CD8-positive, alpha-beta memory T cell (primary cell): ENCODE measurements at regions not wholly inside any gene's neighbourhood (a gene's known extent, or its start where the extent isn't known, plus 50 kb on each side); places are given as distances from the start of the nearest gene placed in this dataset.

Source experiments
- CTCF ChIA-PET: fragments of 350-600 bp; sonication (Branson Sonifier 250); formaldehyde crosslinking; loops from one replicate; lab custom pipeline; 2021; ENCODE audit warnings: antibody characterized with exemption; lab: Charles Lee
- POLR2A ChIA-PET: fragments of 350-600 bp; sonication (Branson Sonifier 250); formaldehyde crosslinking; loops from one replicate; lab custom pipeline; 2021; ENCODE audit warnings: antibody characterized with exemption; lab: Charles Lee
- DNase-seq, 5 donors: peaks; one replicate each; pipeline versions ENCODE4 v3.0.0 to v3.0.0-alpha.2; 2020 to 2022; ENCODE audit warnings: mixed read lengths in 1 of 5
- H3K27ac ChIP-seq: one replicate; pipeline ENCODE4 v1.7.0; 2013; ENCODE audit warnings: low read depth, mild to moderate bottlenecking, low read length, moderate library complexity
- H3K27me3 ChIP-seq: 2 replicates; pipeline ENCODE4 v1.7.0; 2013; ENCODE audit warnings: low read length, mild to moderate bottlenecking; ENCODE audit not compliant: insufficient read depth, poor library complexity, severe bottlenecking
- H3K36me3 ChIP-seq: 2 replicates; pipeline ENCODE4 v1.7.0; 2013; ENCODE audit warnings: mild to moderate bottlenecking, low read length, moderate library complexity; ENCODE audit not compliant: insufficient read depth
- H3K4me1 ChIP-seq: 2 replicates; pipeline ENCODE4 v1.7.0; 2013; ENCODE audit warnings: mild to moderate bottlenecking, low read length, moderate library complexity; ENCODE audit not compliant: insufficient read depth
- H3K4me3 ChIP-seq: 2 replicates; pipeline ENCODE4 v1.7.0; 2013; ENCODE audit warnings: mild to moderate bottlenecking, low read length
- H3K9me3 ChIP-seq: 2 replicates; pipeline ENCODE4 v1.7.0; 2013; ENCODE audit warnings: mild to moderate bottlenecking, low read length
- H3K27ac Mint-ChIP-seq, 8 donors: one replicate each; pipeline ENCODE4 v1.8.0; 2020 to 2021; ENCODE audit warnings: mixed read lengths in 8 of 8, mild to moderate bottlenecking in 6 of 8, inconsistent platforms in 3 of 8, moderate library complexity in 3 of 8
- H3K27me3 Mint-ChIP-seq, 2 donors: one replicate each; pipeline ENCODE4 v1.8.0; 2020 to 2021; ENCODE audit warnings: mixed read lengths in 2 of 2, mild to moderate bottlenecking in 1 of 2, moderate library complexity in 1 of 2
- H3K36me3 Mint-ChIP-seq, 3 donors: one replicate each; pipeline ENCODE4 v1.8.0; 2020 to 2021; ENCODE audit warnings: mixed read lengths in 3 of 3, inconsistent platforms in 1 of 3, mild to moderate bottlenecking in 1 of 3
- H3K4me1 Mint-ChIP-seq, 3 donors: one replicate each; pipeline ENCODE4 v1.8.0; 2020 to 2021; ENCODE audit warnings: mixed read lengths in 3 of 3, inconsistent platforms in 1 of 3, mild to moderate bottlenecking in 1 of 3
- H3K4me3 Mint-ChIP-seq, 7 donors: one replicate each; pipeline ENCODE4 v1.8.0; 2020 to 2021; ENCODE audit warnings: mixed read lengths in 7 of 7, mild to moderate bottlenecking in 6 of 7, moderate library complexity in 4 of 7, inconsistent platforms in 2 of 7
- H3K9me3 Mint-ChIP-seq, 5 donors: one replicate each; pipeline ENCODE4 v1.8.0; 2020 to 2022; ENCODE audit warnings: mixed read lengths in 5 of 5, mild to moderate bottlenecking in 3 of 5, moderate library complexity in 2 of 5, inconsistent platforms in 1 of 5

DNA sequence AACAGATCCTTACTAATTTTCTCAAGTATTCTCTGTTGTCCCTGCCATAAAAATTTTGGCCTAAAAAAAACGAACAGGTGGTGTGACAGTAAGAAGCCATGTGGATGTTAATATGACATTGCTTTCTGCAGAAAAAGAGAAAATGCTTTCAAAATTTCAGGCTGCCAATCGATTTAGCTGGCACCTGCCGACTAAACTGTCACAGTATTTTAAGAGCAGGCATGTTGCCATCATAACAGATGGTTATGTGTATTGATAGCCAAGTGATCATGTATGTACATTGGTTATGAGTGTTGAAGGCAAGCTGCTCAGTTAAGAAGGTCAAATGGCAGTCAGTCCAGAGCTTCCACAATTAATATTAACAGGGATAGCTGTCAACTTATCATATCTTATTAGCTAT, 1017.0 kb downstream of the MRPL39 start:
- Histone ChIP-seq H3K4me1 (no peaks in the 10 kb centered on the region), H3K36me3 (no peaks in the 10 kb centered on the region), H3K4me3 (no peak overlapping the region), H3K27ac (no peak overlapping the region), H3K9me3 (no peaks in the 10 kb centered on the region), H3K27me3 (no peaks in the 10 kb centered on the region)
- H3K4me3 Mint-ChIP-seq, result no peak overlapping the region
- H3K4me1 Mint-ChIP-seq, result no peaks in the 10 kb centered on the region
- H3K9me3 Mint-ChIP-seq, result peaks cover 2 to 13% (median 8%) of the 10 kb centered on the region in 5 donors
- H3K27ac Mint-ChIP-seq, result no peak overlapping the region
- H3K36me3 Mint-ChIP-seq, result no peaks in the 10 kb centered on the region
- DNase-seq, result no peak
- H3K27me3 Mint-ChIP-seq, result no peaks in the 10 kb centered on the region
- ChIA-PET POLR2A (no interaction called here), CTCF (no interaction called here)

DNA sequence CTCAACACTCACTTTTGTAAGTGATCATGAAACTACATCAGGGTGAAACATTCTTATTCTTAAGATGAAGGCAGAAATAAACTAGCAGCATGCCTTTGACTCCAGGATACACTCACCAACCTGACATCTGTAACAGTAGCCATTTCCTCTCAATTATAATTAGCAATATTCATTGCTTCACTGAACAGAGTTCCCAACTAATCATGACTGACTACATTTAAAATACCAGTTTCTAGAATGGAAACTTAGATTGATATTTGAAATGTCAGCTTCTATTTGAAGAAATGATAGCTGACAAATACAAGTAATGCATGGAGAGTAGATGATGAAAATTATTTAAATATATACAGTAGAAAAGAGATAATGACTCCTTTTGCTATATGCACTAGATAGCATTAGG, 1023.8 kb downstream of the MRPL39 start:
- no peak overlapping the region for H3K4me3 Mint-ChIP-seq
- no peak overlapping the region for H3K27ac Mint-ChIP-seq
- ChIA-PET CTCF (no interaction called here), POLR2A (no interaction called here)
- H3K9me3 Mint-ChIP-seq, result peaks cover 3 to 9% (median 5%) of the 10 kb centered on the region in 5 donors
- Histone ChIP-seq H3K9me3 (no peaks in the 10 kb centered on the region), H3K36me3 (no peaks in the 10 kb centered on the region), H3K4me1 (no peaks in the 10 kb centered on the region), H3K27ac (no peak overlapping the region), H3K27me3 (no peaks in the 10 kb centered on the region), H3K4me3 (no peak overlapping the region)
- H3K27me3 Mint-ChIP-seq, result no peaks in the 10 kb centered on the region
- no peaks in the 10 kb centered on the region for H3K36me3 Mint-ChIP-seq
- DNase-seq, result no peak
- H3K4me1 Mint-ChIP-seq, result no peaks in the 10 kb centered on the region

DNA sequence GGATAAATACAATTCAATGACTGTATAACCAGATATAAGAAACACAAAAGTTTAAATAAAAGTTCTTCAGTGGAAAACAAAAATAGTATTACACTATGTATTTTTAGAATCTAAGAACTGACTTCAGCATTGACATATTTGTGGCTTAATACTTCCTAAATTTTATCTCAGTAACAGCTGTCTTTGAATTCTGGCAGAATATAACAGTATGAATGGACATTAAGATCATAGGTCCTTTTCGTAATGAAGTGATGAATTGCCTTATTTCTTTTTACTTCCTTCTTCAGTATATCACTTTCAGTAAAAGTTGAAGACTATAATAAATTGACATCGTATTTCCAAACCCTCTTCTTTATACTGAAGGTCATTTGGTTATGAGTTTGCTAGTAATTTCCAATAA, 1030.0 kb downstream of the MRPL39 start:
- no peak overlapping the region for H3K27ac ChIP-seq
- no peaks in the 10 kb centered on the region for H3K27me3 ChIP-seq
- Mint-ChIP-seq H3K27ac (no peak overlapping the region), H3K36me3 (no peaks in the 10 kb centered on the region), H3K4me3 (no peak overlapping the region), H3K9me3 (peaks cover 0 to 5% (median 0%) of the 10 kb centered on the region in 5 donors), H3K27me3 (no peaks in the 10 kb centered on the region), H3K4me1 (no peaks in the 10 kb centered on the region)
- no peaks in the 10 kb centered on the region for H3K9me3 ChIP-seq
- CTCF ChIA-PET, result no interaction called here
- DNase-seq, result no peak
- POLR2A ChIA-PET, result no interaction called here
- H3K36me3 ChIP-seq, result no peaks in the 10 kb centered on the region
- H3K4me3 ChIP-seq, result no peak overlapping the region
- no peaks in the 10 kb centered on the region for H3K4me1 ChIP-seq

DNA sequence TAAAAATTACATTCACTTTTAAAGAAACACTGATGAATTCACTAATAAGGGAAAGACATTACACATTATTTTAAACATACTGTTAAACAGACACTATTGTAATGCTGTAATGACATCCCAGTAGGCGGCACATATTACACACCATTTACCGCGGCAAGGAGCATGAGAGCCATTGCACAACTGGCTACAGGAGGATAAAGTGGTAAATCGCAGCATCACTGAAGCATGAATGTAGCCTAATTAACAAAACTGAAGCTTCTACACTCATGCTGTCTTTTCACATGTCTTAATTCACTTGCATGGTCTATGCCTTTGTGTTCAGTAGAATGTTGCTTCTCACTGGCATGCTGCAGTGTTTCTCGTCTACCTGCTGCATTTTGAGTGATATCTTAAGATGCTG, 1046.0 kb downstream of the MRPL39 start:
- Histone ChIP-seq H3K9me3 (no peaks in the 10 kb centered on the region), H3K4me3 (no peak overlapping the region), H3K36me3 (no peaks in the 10 kb centered on the region), H3K4me1 (no peaks in the 10 kb centered on the region), H3K27me3 (no peaks in the 10 kb centered on the region), H3K27ac (no peak overlapping the region)
- ChIA-PET CTCF (no interaction called here), POLR2A (no interaction called here)
- no peak overlapping the region for H3K4me3 Mint-ChIP-seq
- no peaks in the 10 kb centered on the region for H3K36me3 Mint-ChIP-seq
- DNase-seq, result no peak
- H3K4me1 Mint-ChIP-seq, result no peaks in the 10 kb centered on the region
- no peak overlapping the region for H3K27ac Mint-ChIP-seq
- H3K27me3 Mint-ChIP-seq, result no peaks in the 10 kb centered on the region
- peaks cover 0 to 13% (median 6%) of the 10 kb centered on the region in 5 donors for H3K9me3 Mint-ChIP-seq

DNA sequence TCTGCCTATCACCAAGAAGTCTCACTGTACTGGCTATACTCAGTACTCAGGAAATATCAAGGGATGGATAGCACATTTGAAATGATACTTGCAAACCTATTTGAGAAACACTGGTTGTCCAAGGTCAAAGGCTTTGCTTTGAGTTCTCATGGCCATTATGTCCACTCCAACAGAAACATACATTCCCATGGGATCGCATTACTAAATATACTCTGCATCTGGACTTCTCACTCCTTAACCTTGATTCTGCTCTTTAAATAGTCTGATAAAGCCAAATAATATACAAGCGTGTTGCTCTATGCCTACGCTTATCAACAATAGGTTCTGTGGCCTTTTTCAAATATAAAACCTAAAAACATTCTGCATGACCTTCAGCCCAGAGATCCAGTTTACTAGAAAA, 1054.8 kb downstream of the MRPL39 start:
- Histone ChIP-seq H3K36me3 (no peaks in the 10 kb centered on the region), H3K4me3 (no peak overlapping the region), H3K4me1 (no peaks in the 10 kb centered on the region), H3K27ac (no peak overlapping the region), H3K9me3 (no peaks in the 10 kb centered on the region), H3K27me3 (no peaks in the 10 kb centered on the region)
- no peaks in the 10 kb centered on the region for H3K4me1 Mint-ChIP-seq
- no peaks in the 10 kb centered on the region for H3K27me3 Mint-ChIP-seq
- POLR2A ChIA-PET, result no interaction called here
- H3K36me3 Mint-ChIP-seq, result no peaks in the 10 kb centered on the region
- H3K27ac Mint-ChIP-seq, result no peak overlapping the region
- CTCF ChIA-PET, result no interaction called here
- H3K4me3 Mint-ChIP-seq, result no peak overlapping the region
- H3K9me3 Mint-ChIP-seq, result peaks cover 0 to 5% (median 4%) of the 10 kb centered on the region in 5 donors
- DNase-seq, result no peak

DNA sequence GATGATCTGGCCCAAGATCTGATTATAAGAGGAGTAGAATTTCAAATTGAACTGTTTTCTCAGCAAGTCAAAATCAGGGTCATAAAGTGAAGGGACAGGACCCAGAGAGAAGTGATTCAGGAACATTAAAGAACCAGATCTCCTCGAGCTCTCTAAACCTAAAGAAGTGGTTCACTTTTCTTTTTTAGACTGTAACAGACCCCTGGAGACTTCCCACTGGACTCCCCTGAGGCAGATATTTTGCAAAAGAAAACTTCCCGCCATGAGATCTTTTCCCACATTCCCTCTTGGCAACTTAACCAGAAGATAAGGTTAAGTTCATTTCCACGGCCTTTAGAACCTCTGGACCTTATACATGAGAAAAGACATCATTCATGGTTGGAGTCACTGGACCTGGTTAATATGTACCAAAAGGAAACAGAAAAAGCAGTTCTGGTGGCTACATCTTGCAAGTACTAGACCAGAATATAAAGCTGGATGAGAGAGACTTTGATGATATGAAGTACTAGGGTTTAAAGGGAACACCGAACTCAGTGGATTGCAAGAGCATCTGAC, 1061.4 kb downstream of the MRPL39 start:
- Histone ChIP-seq H3K36me3 (no peaks in the 10 kb centered on the region), H3K4me3 (no peak overlapping the region), H3K27ac (no peak overlapping the region), H3K9me3 (no peaks in the 10 kb centered on the region), H3K27me3 (no peaks in the 10 kb centered on the region), H3K4me1 (no peaks in the 10 kb centered on the region)
- Mint-ChIP-seq H3K27ac (no peak overlapping the region), H3K27me3 (no peaks in the 10 kb centered on the region), H3K4me3 (no peak overlapping the region), H3K36me3 (no peaks in the 10 kb centered on the region), H3K4me1 (no peaks in the 10 kb centered on the region), H3K9me3 (peaks cover 0 to 16% (median 4%) of the 10 kb centered on the region in 5 donors)
- no peak for DNase-seq
- ChIA-PET POLR2A (no interaction called here), CTCF (no interaction called here)

DNA sequence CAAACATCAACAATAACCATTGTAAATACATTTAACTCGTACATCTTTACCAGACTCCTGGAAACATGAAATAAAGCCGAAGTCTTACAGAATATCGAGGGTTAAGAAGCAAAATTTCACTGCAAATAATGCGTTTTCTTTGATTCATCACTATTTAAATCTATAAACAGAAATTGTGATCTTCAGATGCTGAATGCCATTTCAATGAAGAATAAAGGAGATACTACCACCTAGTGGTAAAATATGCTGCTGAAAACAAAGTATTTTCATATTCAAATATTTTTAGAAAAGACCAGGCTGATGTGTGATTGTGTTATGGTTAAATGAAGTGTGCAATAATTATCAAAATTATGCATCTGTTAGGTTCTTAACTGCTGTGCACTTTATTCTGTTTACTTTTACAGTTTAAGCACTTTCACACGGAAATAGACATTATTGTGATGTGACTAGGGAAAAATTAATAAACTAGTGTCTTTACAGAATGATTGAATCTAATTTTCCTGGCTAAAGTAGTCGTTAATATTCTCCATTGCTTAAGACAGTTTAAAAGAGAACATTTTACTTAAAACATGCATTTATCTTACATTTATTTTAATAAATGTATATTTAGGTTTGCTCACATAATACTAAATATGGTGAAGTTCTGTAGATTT, 1093.1 kb downstream of the MRPL39 start:
- POLR2A ChIA-PET, result no interaction called here
- Histone ChIP-seq H3K4me1 (no peaks in the 10 kb centered on the region), H3K27ac (no peak overlapping the region), H3K9me3 (no peaks in the 10 kb centered on the region), H3K4me3 (no peak overlapping the region), H3K36me3 (no peaks in the 10 kb centered on the region), H3K27me3 (no peaks in the 10 kb centered on the region)
- peaks cover 0 to 4% (median 0%) of the 10 kb centered on the region in 5 donors for H3K9me3 Mint-ChIP-seq
- no peak overlapping the region for H3K27ac Mint-ChIP-seq
- DNase-seq, result peak in 1 of 5 donors; percentile 8
- H3K4me1 Mint-ChIP-seq, result no peaks in the 10 kb centered on the region
- no peaks in the 10 kb centered on the region for H3K36me3 Mint-ChIP-seq
- no peak overlapping the region for H3K4me3 Mint-ChIP-seq
- CTCF ChIA-PET, result no interaction called here
- H3K27me3 Mint-ChIP-seq, result no peaks in the 10 kb centered on the region

DNA sequence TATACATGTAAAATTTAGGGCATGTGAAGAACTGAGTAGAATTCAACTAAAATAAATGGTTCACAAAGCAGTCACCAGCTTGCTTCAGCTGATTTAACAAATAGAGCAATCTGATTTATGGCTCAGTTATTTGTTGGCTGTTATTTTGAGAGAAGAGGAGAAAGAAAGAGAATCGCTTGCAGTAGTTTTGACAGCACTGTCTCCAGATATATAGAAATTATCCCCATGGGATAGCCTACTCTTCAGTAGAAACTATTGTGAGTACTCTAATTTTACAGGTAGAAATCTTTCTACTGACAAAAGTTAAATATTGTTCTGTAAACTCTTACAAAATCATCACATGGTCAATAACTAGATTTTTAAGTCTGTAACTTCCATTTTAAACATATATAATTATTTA, 1098.2 kb downstream of the MRPL39 start:
- DNase-seq, result no peak
- Mint-ChIP-seq H3K27me3 (no peaks in the 10 kb centered on the region), H3K27ac (no peak overlapping the region), H3K36me3 (peaks cover 0 to 5% (median 2%) of the 10 kb centered on the region in 3 donors), H3K4me1 (no peaks in the 10 kb centered on the region), H3K4me3 (no peak overlapping the region), H3K9me3 (peaks cover 2 to 21% (median 4%) of the 10 kb centered on the region in 5 donors)
- ChIA-PET POLR2A (no interaction called here), CTCF (no interaction called here)
- Histone ChIP-seq H3K4me1 (no peaks in the 10 kb centered on the region), H3K9me3 (no peaks in the 10 kb centered on the region), H3K4me3 (no peak overlapping the region), H3K27me3 (no peaks in the 10 kb centered on the region), H3K36me3 (no peaks in the 10 kb centered on the region), H3K27ac (no peak overlapping the region)
